ENCODE measurements at regions not wholly inside any gene's neighbourhood (a gene's known extent, or its start where the extent isn't known, plus 50 kb on each side); places are given as distances from the start of the nearest gene placed in this dataset.

GRCh38 chr13:67806796-67807195, 576.7 kb upstream of the PCDH9 start:
- intact Hi-C loops (cut with DNase I; ENCODE audit: low total_unique reads), result no loop called here
- TF ChIP-seq CTCF (IDR thresholded peaks at IDR 0.05) (no peak), POLR2A (IDR thresholded peaks at IDR 0.05) (no peak)
- DNase-seq (ENCODE audit: low spot score in 2 of 2), result no peak

GRCh38 chr13:67803118-67803517, 573.0 kb upstream of the PCDH9 start:
- TF ChIP-seq POLR2A (IDR thresholded peaks at IDR 0.05) (no peak), CTCF (IDR thresholded peaks at IDR 0.05) (no peak)
- 63 to 73% methylated on average over 8 of the region's 8 CpGs for WGBS, 2 donors
- no peak overlapping the region for H3K4me3 ChIP-seq (ENCODE audit: low read depth, poor library complexity, severe bottlenecking)
- no peak for DNase-seq (ENCODE audit: low spot score in 2 of 2)
- intact Hi-C loops (cut with DNase I; ENCODE audit: low total_unique reads), result no loop called here

More at GRCh38 chr13:67806796-67807195, 576.7 kb upstream of the PCDH9 start:
- H3K4me3 ChIP-seq (ENCODE audit: low read depth, poor library complexity, severe bottlenecking), result no peak overlapping the region

- DNase-seq (ENCODE audit: low spot score in 2 of 2), result no peak
- H3K4me3 ChIP-seq (ENCODE audit: low read depth, poor library complexity, severe bottlenecking), result no peak overlapping the region
- TF ChIP-seq CTCF (IDR thresholded peaks at IDR 0.05) (no peak), POLR2A (IDR thresholded peaks at IDR 0.05) (no peak)
- intact Hi-C loops (cut with DNase I; ENCODE audit: low total_unique reads), result no loop called here
These were observed 562.1 kb upstream of the PCDH9 start for GRCh38 chr13:67792151-67792676.

- 60 to 61% methylated on average over 4 of the region's 4 CpGs for WGBS, 2 donors
- intact Hi-C loops (cut with DNase I; ENCODE audit: low total_unique reads), result no loop called here
- no peak for TF ChIP-seq POLR2A (IDR thresholded peaks at IDR 0.05)
- TF ChIP-seq CTCF (IDR thresholded peaks at IDR 0.05), result no peak
- no peak for DNase-seq (ENCODE audit: low spot score in 2 of 2)
- no peak overlapping the region for H3K4me3 ChIP-seq (ENCODE audit: low read depth, poor library complexity, severe bottlenecking)
These were observed 560.9 kb upstream of the PCDH9 start for GRCh38 chr13:67791047-67791446.

GRCh38 chr13:67776151-67776550, 546.0 kb upstream of the PCDH9 start:
- no peak for TF ChIP-seq POLR2A (IDR thresholded peaks at IDR 0.05)
- TF ChIP-seq CTCF (IDR thresholded peaks at IDR 0.05), result no peak
- H3K4me3 ChIP-seq (ENCODE audit: low read depth, poor library complexity, severe bottlenecking), result no peak overlapping the region
- no peak for DNase-seq (ENCODE audit: low spot score in 2 of 2)
- intact Hi-C loops (cut with DNase I; ENCODE audit: low total_unique reads), result no loop called here
- WGBS, 2 donors, result 56 to 62% methylated on average over 3 of the region's 3 CpGs

- TF ChIP-seq CTCF (IDR thresholded peaks at IDR 0.05), result no peak
- TF ChIP-seq POLR2A (IDR thresholded peaks at IDR 0.05), result no peak
- no peak overlapping the region for H3K4me3 ChIP-seq (ENCODE audit: low read depth, poor library complexity, severe bottlenecking)
- no peak for DNase-seq (ENCODE audit: low spot score in 2 of 2)
- intact Hi-C loops (cut with DNase I; ENCODE audit: low total_unique reads), result no loop called here
These were observed 545.2 kb upstream of the PCDH9 start for GRCh38 chr13:67775359-67775758.

All from lower leg skin (tissue), 4 donors.